ENCODE measurements at regions not wholly inside any gene's neighbourhood (a gene's known extent, or its start where the extent isn't known, plus 50 kb on each side); places are given as distances from the start of the nearest gene placed in this dataset.

GRCh38 chr17:77892031-77892430 lies 66.5 kb upstream of the TNRC6C start:
- Histone ChIP-seq H3K36me3 (ENCODE audit: control insufficient read depth, insufficient read depth, low read length) (no peaks in the 10 kb centered on the region), H3K27me3 (ENCODE audit: control insufficient read depth, insufficient read depth, low read length) (peaks cover 2% of the 10 kb centered on the region; the same call in 1 of the 2 replicates), H3K4me3 (ENCODE audit: low read length) (no peak overlapping the region), H3K27ac (ENCODE audit: low read length) (no peak overlapping the region), H3K9me3 (ENCODE audit: control insufficient read depth, insufficient read depth, low read length) (no peaks in the 10 kb centered on the region), H3K4me1 (ENCODE audit: control insufficient read depth, insufficient read depth, low read length) (0 out of 2 replicates have a peak, but pooled peaks cover 2% of the 10 kb centered on the region)
- no CpG with 5 or more reads among the region's 7 CpGs for WGBS (ENCODE audit: insufficient coverage, insufficient read length)
- no peak for DNase-seq (ENCODE audit: low read depth, low spot score)

GRCh38 chr17:77892469-77893143 lies 65.9 kb upstream of the TNRC6C start:
- Histone ChIP-seq H3K36me3 (ENCODE audit: control insufficient read depth, insufficient read depth, low read length) (no peaks in the 10 kb centered on the region), H3K9me3 (ENCODE audit: control insufficient read depth, insufficient read depth, low read length) (no peaks in the 10 kb centered on the region), H3K27ac (ENCODE audit: low read length) (no peak overlapping the region), H3K27me3 (ENCODE audit: control insufficient read depth, insufficient read depth, low read length) (peaks cover under 1% of the 10 kb centered on the region; the same call in 1 of the 2 replicates), H3K4me3 (ENCODE audit: low read length) (no peak overlapping the region), H3K4me1 (ENCODE audit: control insufficient read depth, insufficient read depth, low read length) (no peaks in the 10 kb centered on the region)
- DNase-seq (ENCODE audit: low read depth, low spot score): no peak
- no CpG with 5 or more reads among the region's 22 CpGs for WGBS (ENCODE audit: insufficient coverage, insufficient read length)

GRCh38 chr17:77893144-77894044 lies 65.1 kb upstream of the TNRC6C start:
- no peaks in the 10 kb centered on the region for H3K9me3 ChIP-seq (ENCODE audit: control insufficient read depth, insufficient read depth, low read length)
- H3K36me3 ChIP-seq (ENCODE audit: control insufficient read depth, insufficient read depth, low read length): no peaks in the 10 kb centered on the region
- DNase-seq (ENCODE audit: low read depth, low spot score): no peak
- no peaks in the 10 kb centered on the region for H3K27me3 ChIP-seq (ENCODE audit: control insufficient read depth, insufficient read depth, low read length)
- H3K4me1 ChIP-seq (ENCODE audit: control insufficient read depth, insufficient read depth, low read length): no peaks in the 10 kb centered on the region
- no peak overlapping the region for H3K4me3 ChIP-seq (ENCODE audit: low read length)
- no peak overlapping the region for H3K27ac ChIP-seq (ENCODE audit: low read length)
- no CpG with 5 or more reads among the region's 23 CpGs for WGBS (ENCODE audit: insufficient coverage, insufficient read length)

- Histone ChIP-seq H3K27me3 (ENCODE audit: control insufficient read depth, insufficient read depth, low read length) (no peaks in the 10 kb centered on the region), H3K9me3 (ENCODE audit: control insufficient read depth, insufficient read depth, low read length) (no peaks in the 10 kb centered on the region), H3K4me3 (ENCODE audit: low read length) (no peak overlapping the region), H3K27ac (ENCODE audit: low read length) (no peak overlapping the region), H3K36me3 (ENCODE audit: control insufficient read depth, insufficient read depth, low read length) (no peaks in the 10 kb centered on the region), H3K4me1 (ENCODE audit: control insufficient read depth, insufficient read depth, low read length) (no peaks in the 10 kb centered on the region)
- no peak for DNase-seq (ENCODE audit: low read depth, low spot score)
- WGBS (ENCODE audit: insufficient coverage, insufficient read length): no CpG with 5 or more reads among the region's 14 CpGs
These were observed 64.2 kb upstream of the TNRC6C start for GRCh38 chr17:77894126-77894956.

GRCh38 chr17:77897741-77898301 lies 60.7 kb upstream of the TNRC6C start:
- no peak for DNase-seq (ENCODE audit: low read depth, low spot score)
- Histone ChIP-seq H3K27ac (ENCODE audit: low read length) (no peak overlapping the region), H3K4me1 (ENCODE audit: control insufficient read depth, insufficient read depth, low read length) (no peaks in the 10 kb centered on the region), H3K9me3 (ENCODE audit: control insufficient read depth, insufficient read depth, low read length) (no peaks in the 10 kb centered on the region), H3K4me3 (ENCODE audit: low read length) (no peak overlapping the region), H3K27me3 (ENCODE audit: control insufficient read depth, insufficient read depth, low read length) (no peaks in the 10 kb centered on the region), H3K36me3 (ENCODE audit: control insufficient read depth, insufficient read depth, low read length) (no peaks in the 10 kb centered on the region)
- WGBS (ENCODE audit: insufficient coverage, insufficient read length): no CpG with 5 or more reads among the region's 6 CpGs

GRCh38 chr17:77898521-77899434 lies 59.7 kb upstream of the TNRC6C start:
- no peaks in the 10 kb centered on the region for H3K36me3 ChIP-seq (ENCODE audit: control insufficient read depth, insufficient read depth, low read length)
- no peaks in the 10 kb centered on the region for H3K9me3 ChIP-seq (ENCODE audit: control insufficient read depth, insufficient read depth, low read length)
- no peaks in the 10 kb centered on the region for H3K4me1 ChIP-seq (ENCODE audit: control insufficient read depth, insufficient read depth, low read length)
- no peak for DNase-seq (ENCODE audit: low read depth, low spot score)
- H3K27me3 ChIP-seq (ENCODE audit: control insufficient read depth, insufficient read depth, low read length): no peaks in the 10 kb centered on the region
- WGBS (ENCODE audit: insufficient coverage, insufficient read length): no CpG with 5 or more reads among the region's 18 CpGs
- H3K27ac ChIP-seq (ENCODE audit: low read length): no peak overlapping the region
- H3K4me3 ChIP-seq (ENCODE audit: low read length): no peak overlapping the region

- no peak for DNase-seq (ENCODE audit: low read depth, low spot score)
- H3K4me1 ChIP-seq (ENCODE audit: control insufficient read depth, insufficient read depth, low read length): no peaks in the 10 kb centered on the region
These were observed 59.0 kb upstream of the TNRC6C start for GRCh38 chr17:77899498-77899897.

GRCh38 chr17:77901481-77901880 lies 57.0 kb upstream of the TNRC6C start:
- no peaks in the 10 kb centered on the region for H3K36me3 ChIP-seq (ENCODE audit: control insufficient read depth, insufficient read depth, low read length)
- DNase-seq (ENCODE audit: low read depth, low spot score): no peak
- H3K4me1 ChIP-seq (ENCODE audit: control insufficient read depth, insufficient read depth, low read length): no peaks in the 10 kb centered on the region
- no peaks in the 10 kb centered on the region for H3K27me3 ChIP-seq (ENCODE audit: control insufficient read depth, insufficient read depth, low read length)
- no peak overlapping the region for H3K4me3 ChIP-seq (ENCODE audit: low read length)
- WGBS (ENCODE audit: insufficient coverage, insufficient read length): no CpG with 5 or more reads among the region's 2 CpGs
- H3K27ac ChIP-seq (ENCODE audit: low read length): no peak overlapping the region
- H3K9me3 ChIP-seq (ENCODE audit: control insufficient read depth, insufficient read depth, low read length): no peaks in the 10 kb centered on the region

More at GRCh38 chr17:77899498-77899897, 59.0 kb upstream of the TNRC6C start:
- no peaks in the 10 kb centered on the region for H3K27me3 ChIP-seq (ENCODE audit: control insufficient read depth, insufficient read depth, low read length)
- no peaks in the 10 kb centered on the region for H3K36me3 ChIP-seq (ENCODE audit: control insufficient read depth, insufficient read depth, low read length)
- H3K4me3 ChIP-seq (ENCODE audit: low read length): no peak overlapping the region
- no peaks in the 10 kb centered on the region for H3K9me3 ChIP-seq (ENCODE audit: control insufficient read depth, insufficient read depth, low read length)
- no peak overlapping the region for H3K27ac ChIP-seq (ENCODE audit: low read length)
- no CpG with 5 or more reads among the region's 7 CpGs for WGBS (ENCODE audit: insufficient coverage, insufficient read length)

GRCh38 chr17:77905266-77905665 lies 53.2 kb upstream of the TNRC6C start:
- H3K9me3 ChIP-seq (ENCODE audit: control insufficient read depth, insufficient read depth, low read length): no peaks in the 10 kb centered on the region
- H3K27me3 ChIP-seq (ENCODE audit: control insufficient read depth, insufficient read depth, low read length): no peaks in the 10 kb centered on the region
- no peak overlapping the region for H3K4me3 ChIP-seq (ENCODE audit: low read length)
- no peaks in the 10 kb centered on the region for H3K36me3 ChIP-seq (ENCODE audit: control insufficient read depth, insufficient read depth, low read length)
- no peak for DNase-seq (ENCODE audit: low read depth, low spot score)
- H3K4me1 ChIP-seq (ENCODE audit: control insufficient read depth, insufficient read depth, low read length): no peaks in the 10 kb centered on the region
- no CpG with 5 or more reads among the region's 14 CpGs for WGBS (ENCODE audit: insufficient coverage, insufficient read length)
- no peak overlapping the region for H3K27ac ChIP-seq (ENCODE audit: low read length)

Data from iPS DF 6.9 (cell line).